ENCODE measurements at regions not wholly inside any gene's neighbourhood (a gene's known extent, or its start where the extent isn't known, plus 50 kb on each side); places are given as distances from the start of the nearest gene placed in this dataset.

DNA sequence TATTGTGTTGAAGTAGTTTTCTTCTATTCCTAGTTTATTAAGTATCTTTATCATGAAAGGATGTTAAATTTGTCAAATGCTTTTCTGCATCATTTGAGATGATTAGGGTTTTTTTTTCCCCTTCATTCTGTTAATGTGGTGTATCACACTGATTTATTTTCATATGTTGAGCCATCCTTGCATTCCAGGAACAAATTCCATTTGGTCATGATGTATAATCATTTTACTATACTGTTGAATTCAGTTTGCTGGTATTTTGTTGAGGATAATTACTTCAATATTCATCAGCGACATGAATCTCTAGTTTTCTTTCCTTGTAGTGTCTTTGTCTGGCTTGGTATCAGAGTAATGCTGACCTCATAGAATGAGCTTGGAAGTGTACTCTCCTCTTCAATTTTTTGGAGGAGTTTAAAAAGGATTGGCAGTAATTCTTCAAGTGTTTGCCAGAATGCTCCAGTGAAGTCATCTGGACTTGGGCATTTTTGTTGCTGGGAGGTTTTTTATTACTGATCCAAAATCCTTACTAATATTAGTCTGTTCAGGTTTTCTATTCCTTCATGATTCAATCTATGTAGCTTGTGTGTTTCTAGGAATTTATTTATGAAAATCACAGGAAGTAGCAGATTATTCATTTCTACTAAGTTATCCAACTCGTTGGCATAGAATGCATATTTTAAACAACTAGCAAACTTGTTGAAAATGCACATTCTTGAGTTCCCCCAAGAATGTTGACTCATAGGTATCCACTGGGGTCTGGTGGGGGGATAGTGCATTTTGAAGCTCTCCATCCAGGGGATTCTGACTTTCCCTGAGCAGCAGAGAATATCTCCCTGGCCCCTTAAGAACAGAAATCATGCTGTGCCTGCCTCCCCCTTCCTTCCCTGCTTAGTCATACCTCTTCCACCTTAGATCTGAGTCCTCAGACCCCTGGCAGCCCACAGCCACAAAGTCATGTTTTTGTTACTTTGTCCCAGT, 187.1 kb downstream of the BMP7 start:
- Mint-ChIP-seq H3K27ac (no peak overlapping the region), H3K4me3 (no peak overlapping the region), H3K36me3 (no peaks in the 10 kb centered on the region), H3K27me3 (ENCODE audit: insufficient read depth, low read depth) (peaks cover 14% of the 10 kb centered on the region), H3K4me1 (no peaks in the 10 kb centered on the region), H3K9me3 (peaks cover 23% of the 10 kb centered on the region)
- H3K36me3 ChIP-seq = no peaks in the 10 kb centered on the region
- H4K20me1 ChIP-seq (ENCODE audit: low read depth) = no peaks in the 10 kb centered on the region
- no peaks in the 10 kb centered on the region for H3F3A ChIP-seq (ENCODE audit: low read depth)
- no peak overlapping the region for H3K9ac ChIP-seq
- H3K4me2 ChIP-seq = no peak overlapping the region
- H3K27ac ChIP-seq = no peak overlapping the region
- TF ChIP-seq, protein P1, sequence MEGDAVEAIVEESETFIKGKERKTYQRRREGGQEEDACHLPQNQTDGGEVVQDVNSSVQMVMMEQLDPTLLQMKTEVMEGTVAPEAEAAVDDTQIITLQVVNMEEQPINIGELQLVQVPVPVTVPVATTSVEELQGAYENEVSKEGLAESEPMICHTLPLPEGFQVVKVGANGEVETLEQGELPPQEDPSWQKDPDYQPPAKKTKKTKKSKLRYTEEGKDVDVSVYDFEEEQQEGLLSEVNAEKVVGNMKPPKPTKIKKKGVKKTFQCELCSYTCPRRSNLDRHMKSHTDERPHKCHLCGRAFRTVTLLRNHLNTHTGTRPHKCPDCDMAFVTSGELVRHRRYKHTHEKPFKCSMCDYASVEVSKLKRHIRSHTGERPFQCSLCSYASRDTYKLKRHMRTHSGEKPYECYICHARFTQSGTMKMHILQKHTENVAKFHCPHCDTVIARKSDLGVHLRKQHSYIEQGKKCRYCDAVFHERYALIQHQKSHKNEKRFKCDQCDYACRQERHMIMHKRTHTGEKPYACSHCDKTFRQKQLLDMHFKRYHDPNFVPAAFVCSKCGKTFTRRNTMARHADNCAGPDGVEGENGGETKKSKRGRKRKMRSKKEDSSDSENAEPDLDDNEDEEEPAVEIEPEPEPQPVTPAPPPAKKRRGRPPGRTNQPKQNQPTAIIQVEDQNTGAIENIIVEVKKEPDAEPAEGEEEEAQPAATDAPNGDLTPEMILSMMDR (IDR thresholded peaks at IDR 0.05) = no peak
- TF ChIP-seq EZH2phosphoT487 (IDR thresholded peaks at IDR 0.05) (no peak), EZH2 (IDR thresholded peaks at IDR 0.05) (no peak)
- no peak overlapping the region for H3K4me3 ChIP-seq
- H3K9me3 ChIP-seq (ENCODE audit: low read depth) = no peaks in the 10 kb centered on the region
- H3K79me2 ChIP-seq (ENCODE audit: low read depth) = no peaks in the 10 kb centered on the region
- no peaks in the 10 kb centered on the region for H3K27me3 ChIP-seq
- DNase-seq (ENCODE audit: low spot score) = no peak
- H2AFZ ChIP-seq (replicated peaks) = no peak overlapping the region
- no peaks in the 10 kb centered on the region for H3K4me1 ChIP-seq

DNA sequence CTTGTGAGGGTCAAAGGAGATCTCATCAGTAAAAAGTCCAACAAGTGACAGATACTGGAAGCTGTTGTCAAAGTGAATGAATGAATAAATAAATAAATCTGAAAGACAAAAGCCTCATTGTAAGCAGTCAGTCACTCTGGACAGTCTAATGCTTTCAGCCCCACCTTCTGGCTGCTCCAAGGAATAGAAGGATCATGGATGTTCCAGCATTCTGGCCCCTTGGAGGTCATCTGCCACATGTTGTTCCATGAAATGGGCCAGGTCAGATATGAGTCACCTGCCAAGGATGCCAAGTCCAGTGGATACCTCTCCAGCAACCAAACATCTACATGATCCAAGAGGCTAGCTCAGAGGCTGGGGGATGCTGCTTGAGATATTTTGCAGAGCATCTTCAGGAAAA, 185.6 kb downstream of the BMP7 start:
- Histone ChIP-seq H3F3A (ENCODE audit: low read depth) (no peaks in the 10 kb centered on the region), H3K4me2 (no peak overlapping the region), H3K27ac (no peak overlapping the region), H4K20me1 (ENCODE audit: low read depth) (no peaks in the 10 kb centered on the region), H3K4me3 (no peak overlapping the region), H3K4me1 (no peaks in the 10 kb centered on the region), H3K9me3 (ENCODE audit: low read depth) (no peaks in the 10 kb centered on the region), H3K9ac (no peak overlapping the region), H2AFZ (replicated peaks) (no peak overlapping the region), H3K79me2 (ENCODE audit: low read depth) (no peaks in the 10 kb centered on the region), H3K36me3 (no peaks in the 10 kb centered on the region), H3K27me3 (no peaks in the 10 kb centered on the region)
- Mint-ChIP-seq H3K36me3 (no peaks in the 10 kb centered on the region), H3K4me1 (no peaks in the 10 kb centered on the region), H3K27me3 (ENCODE audit: insufficient read depth, low read depth) (peaks cover 16% of the 10 kb centered on the region), H3K27ac (no peak overlapping the region), H3K9me3 (peaks cover 23% of the 10 kb centered on the region), H3K4me3 (no peak overlapping the region)
- TF ChIP-seq, protein P1 (IDR thresholded peaks at IDR 0.05) = peak; percentile 40
- no peak for TF ChIP-seq EZH2phosphoT487 (IDR thresholded peaks at IDR 0.05)
- no peak for DNase-seq (ENCODE audit: low spot score)

DNA sequence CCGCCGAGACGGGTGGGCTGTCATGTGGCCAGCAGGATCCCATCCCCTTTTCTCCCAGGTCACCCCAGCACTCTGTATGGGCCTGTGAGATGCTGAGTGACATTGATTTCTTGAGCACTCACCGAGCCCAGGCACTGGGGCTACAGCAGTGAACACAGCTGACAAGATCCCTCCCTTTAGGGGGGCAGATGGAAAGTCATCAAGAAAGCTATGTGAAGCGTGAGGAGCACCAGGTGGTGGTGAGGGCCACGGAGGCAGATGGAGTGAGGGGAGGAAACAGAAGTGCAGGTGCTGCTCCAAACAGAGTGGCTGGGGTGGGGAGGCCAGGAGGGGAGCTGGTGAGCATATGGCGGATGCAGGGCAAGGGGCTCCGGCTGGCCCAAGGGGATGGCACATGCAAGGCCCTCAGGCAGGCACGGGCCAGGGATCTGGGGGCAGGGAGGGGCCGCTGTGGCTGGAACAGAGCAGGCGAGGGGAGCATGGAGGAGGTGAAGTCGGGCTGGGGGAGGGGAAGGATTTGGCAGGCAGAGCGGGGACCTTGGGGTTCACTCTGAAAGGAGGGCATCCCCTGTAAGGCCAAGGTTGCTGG, 184.0 kb downstream of the BMP7 start:
- Mint-ChIP-seq H3K9me3 (peaks cover 19% of the 10 kb centered on the region), H3K4me3 (no peak overlapping the region), H3K27ac (no peak overlapping the region), H3K27me3 (ENCODE audit: insufficient read depth, low read depth) (peaks cover 17% of the 10 kb centered on the region), H3K4me1 (no peaks in the 10 kb centered on the region), H3K36me3 (no peaks in the 10 kb centered on the region)
- no peak for DNase-seq (ENCODE audit: low spot score)
- no peaks in the 10 kb centered on the region for H3K4me1 ChIP-seq
- H3F3A ChIP-seq (ENCODE audit: low read depth) = no peaks in the 10 kb centered on the region
- TF ChIP-seq EZH2phosphoT487 (IDR thresholded peaks at IDR 0.05) (no peak), EZH2 (IDR thresholded peaks at IDR 0.05) (no peak)
- TF ChIP-seq, protein P1 (IDR thresholded peaks at IDR 0.05) = no peak
- no peak overlapping the region for H3K4me3 ChIP-seq
- H2AFZ ChIP-seq (replicated peaks) = no peak overlapping the region
- H3K27me3 ChIP-seq = no peaks in the 10 kb centered on the region
- no peaks in the 10 kb centered on the region for H4K20me1 ChIP-seq (ENCODE audit: low read depth)
- H3K9me3 ChIP-seq (ENCODE audit: low read depth) = no peaks in the 10 kb centered on the region
- H3K27ac ChIP-seq = no peak overlapping the region
- H3K79me2 ChIP-seq (ENCODE audit: low read depth) = no peaks in the 10 kb centered on the region
- no peak overlapping the region for H3K4me2 ChIP-seq
- H3K36me3 ChIP-seq = no peaks in the 10 kb centered on the region
- H3K9ac ChIP-seq = no peak overlapping the region
